ENCODE measurements at regions not wholly inside any gene's neighbourhood (a gene's known extent, or its start where the extent isn't known, plus 50 kb on each side); places are given as distances from the start of the nearest gene placed in this dataset.

DNA sequence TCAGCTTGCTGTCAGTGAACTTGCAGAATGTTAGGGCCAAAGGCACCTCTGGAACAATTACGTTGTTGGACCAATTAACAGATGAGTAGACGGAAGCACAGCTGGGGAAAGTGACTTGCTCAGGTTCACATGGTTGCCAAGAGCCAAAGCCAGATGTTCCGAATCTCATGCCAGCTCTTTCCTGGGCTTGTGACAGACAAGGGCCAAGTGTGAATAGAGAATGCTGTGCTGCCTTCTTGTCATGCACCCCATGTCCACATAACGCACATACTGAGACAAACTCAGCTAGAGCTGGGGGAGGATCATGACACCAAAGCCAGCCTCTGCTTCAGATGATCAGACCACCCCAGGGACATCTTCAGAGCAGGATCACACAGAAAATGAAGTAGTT is 616.3 kb downstream of the INSC start:
- no peak for TF ChIP-seq EZH2phosphoT487 (IDR thresholded peaks at IDR 0.05; ENCODE audit: borderline replicate concordance)
- TF ChIP-seq, protein P1, sequence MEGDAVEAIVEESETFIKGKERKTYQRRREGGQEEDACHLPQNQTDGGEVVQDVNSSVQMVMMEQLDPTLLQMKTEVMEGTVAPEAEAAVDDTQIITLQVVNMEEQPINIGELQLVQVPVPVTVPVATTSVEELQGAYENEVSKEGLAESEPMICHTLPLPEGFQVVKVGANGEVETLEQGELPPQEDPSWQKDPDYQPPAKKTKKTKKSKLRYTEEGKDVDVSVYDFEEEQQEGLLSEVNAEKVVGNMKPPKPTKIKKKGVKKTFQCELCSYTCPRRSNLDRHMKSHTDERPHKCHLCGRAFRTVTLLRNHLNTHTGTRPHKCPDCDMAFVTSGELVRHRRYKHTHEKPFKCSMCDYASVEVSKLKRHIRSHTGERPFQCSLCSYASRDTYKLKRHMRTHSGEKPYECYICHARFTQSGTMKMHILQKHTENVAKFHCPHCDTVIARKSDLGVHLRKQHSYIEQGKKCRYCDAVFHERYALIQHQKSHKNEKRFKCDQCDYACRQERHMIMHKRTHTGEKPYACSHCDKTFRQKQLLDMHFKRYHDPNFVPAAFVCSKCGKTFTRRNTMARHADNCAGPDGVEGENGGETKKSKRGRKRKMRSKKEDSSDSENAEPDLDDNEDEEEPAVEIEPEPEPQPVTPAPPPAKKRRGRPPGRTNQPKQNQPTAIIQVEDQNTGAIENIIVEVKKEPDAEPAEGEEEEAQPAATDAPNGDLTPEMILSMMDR (conservative IDR thresholded peaks at IDR 0.05; ENCODE audit: low read length), result no peak
- Histone ChIP-seq H3K9me2 (replicated peaks; ENCODE audit: low read depth, low read length) (no peaks in the 10 kb centered on the region), H3K9me3 (ENCODE audit: insufficient read depth, low read depth, low read length) (no peaks in the 10 kb centered on the region)

DNA sequence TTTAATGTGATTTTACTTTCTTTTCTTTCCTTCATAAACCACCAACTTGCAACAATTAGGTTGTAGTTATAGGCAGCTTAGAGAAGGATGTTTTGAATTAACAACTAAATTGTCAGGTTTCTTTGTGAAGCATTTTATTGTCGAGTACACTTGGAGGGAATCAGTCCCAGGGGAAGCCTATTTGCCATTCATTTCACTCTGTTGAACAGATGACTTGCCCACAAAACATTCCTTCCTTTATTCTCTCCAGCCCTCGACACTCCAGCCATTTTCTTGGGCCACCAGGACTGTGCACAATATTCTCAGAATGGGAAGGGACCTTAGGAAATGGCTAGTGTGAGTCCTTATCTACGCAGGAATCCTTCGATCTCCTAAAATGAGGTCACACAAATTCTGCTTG is 620.6 kb downstream of the SOX6 start:
- H3K27me3 ChIP-seq (ENCODE audit: insufficient read depth, low read length, poor library complexity, severe bottlenecking), result no peaks in the 10 kb centered on the region
- no peak overlapping the region for H3K9ac ChIP-seq (ENCODE audit: low read depth, low read length, poor library complexity, severe bottlenecking)
- no peaks in the 10 kb centered on the region for H3K4me1 ChIP-seq (ENCODE audit: insufficient read depth, low read length, poor library complexity, severe bottlenecking)
- no peak for TF ChIP-seq EZH2phosphoT487 (IDR thresholded peaks at IDR 0.05; ENCODE audit: borderline replicate concordance)
- TF ChIP-seq, protein P1 (conservative IDR thresholded peaks at IDR 0.05; ENCODE audit: low read length), result no peak
- no peak overlapping the region for H3K4me2 ChIP-seq (ENCODE audit: low read depth, low read length, poor library complexity, severe bottlenecking)
- no peak overlapping the region for H2AFZ ChIP-seq (ENCODE audit: low read length)
- H3K36me3 ChIP-seq (ENCODE audit: insufficient read depth, low read length), result no peaks in the 10 kb centered on the region
- no peaks in the 10 kb centered on the region for H3K9me2 ChIP-seq (replicated peaks; ENCODE audit: low read depth, low read length)
- H3K79me2 ChIP-seq (ENCODE audit: insufficient read depth, low read length), result no peaks in the 10 kb centered on the region
- H3K4me3 ChIP-seq (ENCODE audit: low read length, poor library complexity, severe bottlenecking), result no peak overlapping the region
- no peaks in the 10 kb centered on the region for H3F3A ChIP-seq (ENCODE audit: low read depth)
- no peaks in the 10 kb centered on the region for H3K9me3 ChIP-seq (ENCODE audit: insufficient read depth, low read depth, low read length)
- H4K20me1 ChIP-seq (ENCODE audit: insufficient read depth, low read length, poor library complexity, severe bottlenecking), result no peaks in the 10 kb centered on the region

More for the DNA sequence above, 616.3 kb downstream of the INSC start:
- Histone ChIP-seq H3K4me3 (ENCODE audit: low read length, poor library complexity, severe bottlenecking) (no peak overlapping the region), H3K36me3 (ENCODE audit: insufficient read depth, low read length) (no peaks in the 10 kb centered on the region), H3K79me2 (ENCODE audit: insufficient read depth, low read length) (no peaks in the 10 kb centered on the region), H4K20me1 (ENCODE audit: insufficient read depth, low read length, poor library complexity, severe bottlenecking) (no peaks in the 10 kb centered on the region), H2AFZ (ENCODE audit: low read length) (no peak overlapping the region), H3K27me3 (ENCODE audit: insufficient read depth, low read length, poor library complexity, severe bottlenecking) (no peaks in the 10 kb centered on the region), H3K4me2 (ENCODE audit: low read depth, low read length, poor library complexity, severe bottlenecking) (no peak overlapping the region), H3K9ac (ENCODE audit: low read depth, low read length, poor library complexity, severe bottlenecking) (no peak overlapping the region), H3K4me1 (ENCODE audit: insufficient read depth, low read length, poor library complexity, severe bottlenecking) (no peaks in the 10 kb centered on the region), H3F3A (ENCODE audit: low read depth) (no peaks in the 10 kb centered on the region)

GRCh38 chr11:15737320-15737719 is 619.0 kb downstream of the SOX6 start:
- no peaks in the 10 kb centered on the region for H3K4me1 ChIP-seq (ENCODE audit: insufficient read depth, low read length, poor library complexity, severe bottlenecking)
- H2AFZ ChIP-seq (ENCODE audit: low read length), result no peak overlapping the region
- no peaks in the 10 kb centered on the region for H3K79me2 ChIP-seq (ENCODE audit: insufficient read depth, low read length)
- no peaks in the 10 kb centered on the region for H3K9me2 ChIP-seq (replicated peaks; ENCODE audit: low read depth, low read length)
- no peaks in the 10 kb centered on the region for H3K36me3 ChIP-seq (ENCODE audit: insufficient read depth, low read length)
- no peaks in the 10 kb centered on the region for H4K20me1 ChIP-seq (ENCODE audit: insufficient read depth, low read length, poor library complexity, severe bottlenecking)
- no peak overlapping the region for H3K4me2 ChIP-seq (ENCODE audit: low read depth, low read length, poor library complexity, severe bottlenecking)
- H3F3A ChIP-seq (ENCODE audit: low read depth), result no peaks in the 10 kb centered on the region
- TF ChIP-seq, protein P1 (conservative IDR thresholded peaks at IDR 0.05; ENCODE audit: low read length), result no peak
- TF ChIP-seq EZH2phosphoT487 (IDR thresholded peaks at IDR 0.05; ENCODE audit: borderline replicate concordance), result no peak
- H3K4me3 ChIP-seq (ENCODE audit: low read length, poor library complexity, severe bottlenecking), result no peak overlapping the region
- H3K9ac ChIP-seq (ENCODE audit: low read depth, low read length, poor library complexity, severe bottlenecking), result no peak overlapping the region
- H3K9me3 ChIP-seq (ENCODE audit: insufficient read depth, low read depth, low read length), result no peaks in the 10 kb centered on the region
- no peaks in the 10 kb centered on the region for H3K27me3 ChIP-seq (ENCODE audit: insufficient read depth, low read length, poor library complexity, severe bottlenecking)
